ENCODE measurements at regions not wholly inside any gene's neighbourhood (a gene's known extent, or its start where the extent isn't known, plus 50 kb on each side); places are given as distances from the start of the nearest gene placed in this dataset.

DNA sequence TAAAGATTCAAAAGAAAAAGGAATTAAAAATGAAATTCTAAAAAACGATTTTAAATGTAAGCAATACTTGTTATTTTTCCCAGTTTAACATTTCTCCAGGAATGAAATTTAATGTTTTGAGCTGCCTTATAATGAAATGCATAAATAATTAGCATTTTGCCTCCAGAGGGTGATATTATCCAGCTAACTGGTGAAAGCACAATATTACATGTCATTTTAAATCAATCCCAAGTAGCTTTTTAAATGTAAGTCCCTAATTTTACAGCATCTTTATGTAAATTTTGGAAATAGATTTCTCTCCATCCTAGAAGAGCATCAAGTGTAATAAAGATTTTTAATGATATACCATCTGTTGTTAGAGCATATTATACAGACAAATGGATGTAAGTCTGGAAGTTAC is 139.1 kb upstream of the P2RY1 start:
- TF ChIP-seq CTCF (IDR thresholded peaks at IDR 0.05) (no peak), POLR2A (IDR thresholded peaks at IDR 0.05) (no peak)

Measured in testis (tissue), 2 donors.